Activated naive CD8-positive, alpha-beta T cell treated with anti-CD3 and anti-CD28 coated beads, Interleukin-2, amount 10 ng/mL, durations not matched to agents 7 days and 5 days (primary cell): ENCODE measurements at regions not wholly inside any gene's neighbourhood (a gene's known extent, or its start where the extent isn't known, plus 50 kb on each side); places are given as distances from the start of the nearest gene placed in this dataset.

Source experiments
- ATAC-seq: fragments of 150-1000 bp; cut with Tn5 transposase; one replicate; pipeline ENCODE4 v1.10.0; 2021; ENCODE audit warnings: low read depth, moderate library complexity
- POLR2A ChIA-PET: fragments of 350-600 bp; sonication (Branson Sonifier 250); formaldehyde crosslinking; loops from one replicate; lab custom pipeline; 2021; ENCODE audit warnings: antibody characterized with exemption; lab: Charles Lee
- DNase-seq: peaks from one replicate; pipeline ENCODE4 v3.0.0; 2021
- H3K27ac Mint-ChIP-seq: one replicate; pipeline ENCODE4 v1.8.0; 2022; ENCODE audit warnings: mild to moderate bottlenecking, mixed read lengths
- H3K27me3 Mint-ChIP-seq: one replicate; pipeline ENCODE4 v1.8.0; 2022; ENCODE audit warnings: mild to moderate bottlenecking, moderate library complexity, mixed read lengths
- H3K36me3 Mint-ChIP-seq: one replicate; pipeline ENCODE4 v1.8.0; 2021; ENCODE audit warnings: mild to moderate bottlenecking, mixed read lengths
- H3K4me1 Mint-ChIP-seq: one replicate; pipeline ENCODE4 v1.8.0; 2021; ENCODE audit warnings: mixed read lengths
- H3K4me3 Mint-ChIP-seq: one replicate; pipeline ENCODE4 v1.8.0; 2022; ENCODE audit warnings: mild to moderate bottlenecking, moderate library complexity, mixed read lengths
- H3K9me3 Mint-ChIP-seq: one replicate; pipeline ENCODE4 v1.8.0; 2021; ENCODE audit warnings: mixed read lengths

GRCh38 chr22:27648853-27649252, 152.7 kb downstream of the MN1 start:
- no peak for ATAC-seq
- Mint-ChIP-seq H3K27ac (no peak overlapping the region), H3K4me3 (no peak overlapping the region), H3K27me3 (no peaks in the 10 kb centered on the region), H3K4me1 (no peaks in the 10 kb centered on the region), H3K36me3 (no peaks in the 10 kb centered on the region), H3K9me3 (peaks cover 2% of the 10 kb centered on the region)
- DNase-seq: no peak
- POLR2A ChIA-PET: no interaction called here

- Mint-ChIP-seq H3K4me1 (no peaks in the 10 kb centered on the region), H3K27me3 (no peaks in the 10 kb centered on the region), H3K36me3 (no peaks in the 10 kb centered on the region), H3K9me3 (peaks cover 4% of the 10 kb centered on the region), H3K27ac (no peak overlapping the region), H3K4me3 (no peak overlapping the region)
- POLR2A ChIA-PET: no interaction called here
- ATAC-seq (no peak), DNase-seq (no peak)
Measured at GRCh38 chr22:27650572-27650971, 151.0 kb downstream of the MN1 start.

- H3K36me3 Mint-ChIP-seq: no peaks in the 10 kb centered on the region
- H3K4me1 Mint-ChIP-seq: no peaks in the 10 kb centered on the region
- no peak overlapping the region for H3K4me3 Mint-ChIP-seq
- DNase-seq (no peak), ATAC-seq (no peak)
- no peaks in the 10 kb centered on the region for H3K27me3 Mint-ChIP-seq
- peaks cover 4% of the 10 kb centered on the region for H3K9me3 Mint-ChIP-seq
- POLR2A ChIA-PET: no interaction called here
- H3K27ac Mint-ChIP-seq: no peak overlapping the region
Measured at GRCh38 chr22:27650985-27651384, 150.6 kb downstream of the MN1 start.

- no peak for ATAC-seq
- H3K27me3 Mint-ChIP-seq: no peaks in the 10 kb centered on the region
- POLR2A ChIA-PET: no interaction called here
- no peaks in the 10 kb centered on the region for H3K4me1 Mint-ChIP-seq
- peaks cover 8% of the 10 kb centered on the region for H3K9me3 Mint-ChIP-seq
- no peak for DNase-seq
- no peak overlapping the region for H3K27ac Mint-ChIP-seq
- H3K4me3 Mint-ChIP-seq: no peak overlapping the region
- no peaks in the 10 kb centered on the region for H3K36me3 Mint-ChIP-seq
Measured at GRCh38 chr22:27651486-27651885, 150.1 kb downstream of the MN1 start.

- H3K27me3 Mint-ChIP-seq: no peaks in the 10 kb centered on the region
- no peaks in the 10 kb centered on the region for H3K36me3 Mint-ChIP-seq
- DNase-seq: no peak
- H3K27ac Mint-ChIP-seq: no peak overlapping the region
- H3K9me3 Mint-ChIP-seq: peaks cover 8% of the 10 kb centered on the region
- H3K4me3 Mint-ChIP-seq: no peak overlapping the region
- POLR2A ChIA-PET: interaction anchor here (0.6 kb wide), 1 partner anchor 14 kb away, joined by 4 read pairs; no protein-coding TSS in a partner anchor
- no peaks in the 10 kb centered on the region for H3K4me1 Mint-ChIP-seq
- no peak for ATAC-seq
Measured at GRCh38 chr22:27654546-27655445, 146.8 kb downstream of the MN1 start.

GRCh38 chr22:27655582-27656185, 145.9 kb downstream of the MN1 start:
- DNase-seq (no peak), ATAC-seq (no peak)
- Mint-ChIP-seq H3K27me3 (no peaks in the 10 kb centered on the region), H3K4me3 (no peak overlapping the region), H3K27ac (no peak overlapping the region), H3K4me1 (no peaks in the 10 kb centered on the region), H3K36me3 (no peaks in the 10 kb centered on the region), H3K9me3 (peaks cover 8% of the 10 kb centered on the region)
- POLR2A ChIA-PET: no interaction called here

- ATAC-seq: no peak
- POLR2A ChIA-PET: no interaction called here
- DNase-seq: no peak
- no peaks in the 10 kb centered on the region for H3K27me3 Mint-ChIP-seq
- H3K36me3 Mint-ChIP-seq: no peaks in the 10 kb centered on the region
- H3K9me3 Mint-ChIP-seq: peaks cover 8% of the 10 kb centered on the region
- H3K27ac Mint-ChIP-seq: no peak overlapping the region
- no peaks in the 10 kb centered on the region for H3K4me1 Mint-ChIP-seq
- H3K4me3 Mint-ChIP-seq: no peak overlapping the region
Measured at GRCh38 chr22:27656970-27657369, 144.6 kb downstream of the MN1 start.

- H3K4me1 Mint-ChIP-seq: no peaks in the 10 kb centered on the region
- no peak overlapping the region for H3K27ac Mint-ChIP-seq
- POLR2A ChIA-PET: no interaction called here
- no peaks in the 10 kb centered on the region for H3K36me3 Mint-ChIP-seq
- H3K9me3 Mint-ChIP-seq: peaks cover 5% of the 10 kb centered on the region
- no peak overlapping the region for H3K4me3 Mint-ChIP-seq
- ATAC-seq: no peak
- no peaks in the 10 kb centered on the region for H3K27me3 Mint-ChIP-seq
- no peak for DNase-seq
Measured at GRCh38 chr22:27660306-27660705, 141.2 kb downstream of the MN1 start.

GRCh38 chr22:27662359-27663301, 138.9 kb downstream of the MN1 start:
- Mint-ChIP-seq H3K27ac (no peak overlapping the region), H3K9me3 (peaks cover 7% of the 10 kb centered on the region), H3K36me3 (no peaks in the 10 kb centered on the region), H3K4me3 (no peak overlapping the region), H3K27me3 (peaks cover 2% of the 10 kb centered on the region), H3K4me1 (no peaks in the 10 kb centered on the region)
- ATAC-seq (no peak), DNase-seq (no peak)
- POLR2A ChIA-PET: no interaction called here

GRCh38 chr22:27663812-27664211, 137.7 kb downstream of the MN1 start:
- H3K4me1 Mint-ChIP-seq: no peaks in the 10 kb centered on the region
- no peak overlapping the region for H3K27ac Mint-ChIP-seq
- H3K36me3 Mint-ChIP-seq: no peaks in the 10 kb centered on the region
- ATAC-seq (no peak), DNase-seq (no peak)
- H3K4me3 Mint-ChIP-seq: no peak overlapping the region
- H3K9me3 Mint-ChIP-seq: peaks cover 7% of the 10 kb centered on the region
- POLR2A ChIA-PET: no interaction called here
- H3K27me3 Mint-ChIP-seq: peaks cover 5% of the 10 kb centered on the region

- no peak for ATAC-seq
- DNase-seq: no peak
- POLR2A ChIA-PET: no interaction called here
- Mint-ChIP-seq H3K36me3 (no peaks in the 10 kb centered on the region), H3K4me3 (no peak overlapping the region), H3K9me3 (peaks cover 7% of the 10 kb centered on the region), H3K27ac (no peak overlapping the region), H3K4me1 (no peaks in the 10 kb centered on the region), H3K27me3 (peaks cover 10% of the 10 kb centered on the region)
Measured at GRCh38 chr22:27666272-27666997, 135.1 kb downstream of the MN1 start.

GRCh38 chr22:27667121-27667843, 134.3 kb downstream of the MN1 start:
- POLR2A ChIA-PET: no interaction called here
- H3K27me3 Mint-ChIP-seq: peaks cover 10% of the 10 kb centered on the region
- ATAC-seq (no peak), DNase-seq (no peak)
- no peak overlapping the region for H3K27ac Mint-ChIP-seq
- no peaks in the 10 kb centered on the region for H3K4me1 Mint-ChIP-seq
- H3K4me3 Mint-ChIP-seq: no peak overlapping the region
- peaks cover 7% of the 10 kb centered on the region for H3K9me3 Mint-ChIP-seq
- H3K36me3 Mint-ChIP-seq: no peaks in the 10 kb centered on the region
